Stimulated activated CD4-positive, alpha-beta T cell treated with anti-CD3 and anti-CD28 coated beads, Interleukin-2, amount 100 ng/mL, for 24 hours (primary cell): ENCODE measurements at regions not wholly inside any gene's neighbourhood (a gene's known extent, or its start where the extent isn't known, plus 50 kb on each side); places are given as distances from the start of the nearest gene placed in this dataset.
"Not testable (repeated sequence)": the region's sequence is repeated elsewhere in the genome, so short reads cannot be mapped to it uniquely, and the experiment has no call there.

Experiments
- DNase-seq, 2 donors: peaks; one replicate each; pipeline ENCODE4 v3.0.0-alpha.2; 2020

GRCh38 chr2:215830304-215830703, 183.0 kb downstream of the MREG start:
- DNase-seq = no peak

DNA sequence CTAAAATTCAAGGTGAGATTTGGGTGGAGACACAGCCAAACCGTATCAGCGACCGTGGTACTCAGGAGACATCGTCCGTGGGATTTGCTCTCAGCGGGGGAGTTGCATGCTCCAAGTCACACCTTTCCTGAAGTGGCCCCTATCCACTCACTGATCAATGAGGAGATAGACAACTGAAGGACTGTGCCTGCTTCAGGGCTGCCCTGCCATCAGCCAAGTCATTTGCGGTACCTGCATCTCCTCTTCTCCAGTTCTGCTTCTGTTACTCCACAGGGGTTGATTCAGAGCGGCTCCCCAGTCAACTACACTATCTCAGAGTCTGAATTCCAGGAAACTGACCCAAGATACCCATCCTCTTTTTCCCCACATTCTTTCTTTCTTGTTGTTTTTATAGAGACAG, 184.1 kb downstream of the MREG start:
- DNase-seq = no peak

DNA sequence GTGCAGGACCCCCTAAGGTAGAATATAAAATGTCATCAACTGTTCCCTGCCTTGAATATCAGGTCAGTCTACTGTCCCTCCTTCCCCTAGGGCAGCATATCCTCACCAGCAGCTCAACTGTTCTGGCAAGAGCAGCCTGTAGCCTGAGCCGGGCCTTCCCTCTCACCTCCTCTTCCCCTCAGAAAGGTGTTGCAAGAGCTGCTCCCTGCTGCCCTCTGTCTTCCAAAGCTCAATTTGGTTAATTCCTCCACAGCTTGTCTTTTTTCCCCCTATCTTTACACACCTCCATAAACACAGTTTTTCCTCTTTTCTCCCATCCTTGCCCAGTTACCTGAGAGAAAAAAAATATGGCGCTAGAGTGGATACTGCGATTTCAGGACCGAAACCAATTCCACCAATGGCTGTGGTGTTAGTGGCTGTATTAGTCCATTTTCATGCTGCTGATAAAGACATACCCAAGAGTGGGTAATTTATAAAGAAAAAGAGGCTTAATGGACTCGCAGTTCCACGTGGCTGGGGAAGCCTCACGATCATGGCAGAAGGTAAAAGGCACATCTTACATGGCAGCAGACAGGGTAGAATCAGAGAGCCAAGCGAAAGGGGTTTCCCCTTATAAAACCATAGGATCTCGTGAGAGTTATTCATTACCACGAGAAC, 184.7 kb downstream of the MREG start:
- DNase-seq = peak; percentile 29 to 45

DNA sequence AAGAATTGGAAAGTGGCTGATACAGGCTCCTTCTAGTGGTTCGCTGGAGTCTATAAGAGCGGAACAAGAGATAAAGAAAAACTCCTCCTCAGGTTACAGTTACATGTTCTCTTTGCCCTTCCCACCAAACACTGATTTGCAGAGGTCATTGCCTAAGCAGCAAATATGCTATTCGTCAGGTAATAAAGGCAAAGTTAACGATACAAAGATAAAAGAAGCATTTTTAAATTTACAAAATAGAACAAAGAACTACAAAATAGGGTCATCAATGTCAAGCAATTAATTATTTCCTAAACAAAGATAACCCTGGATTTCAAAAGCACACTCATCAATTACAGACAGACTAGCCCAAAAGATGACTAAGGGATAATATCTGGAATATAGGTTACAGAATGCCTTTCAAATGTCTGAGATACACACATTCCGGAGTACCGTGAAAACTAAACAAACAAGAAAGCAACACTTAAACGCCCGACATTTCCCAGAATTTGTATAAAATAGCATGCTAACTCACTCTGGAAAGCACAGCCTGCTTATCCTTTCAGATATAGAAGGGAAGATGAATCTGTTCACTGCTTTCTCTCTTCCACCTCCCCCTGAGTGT, 186.4 kb downstream of the MREG start:
- no peak for DNase-seq

GRCh38 chr2:215826376-215826775, 187.0 kb downstream of the MREG start:
- DNase-seq = no peak

GRCh38 chr2:215825707-215826106, 187.6 kb downstream of the MREG start:
- DNase-seq = no peak

- not testable (repeated sequence) for DNase-seq
Measured at GRCh38 chr2:215821298-215821697, 192.1 kb downstream of the MREG start.

DNA sequence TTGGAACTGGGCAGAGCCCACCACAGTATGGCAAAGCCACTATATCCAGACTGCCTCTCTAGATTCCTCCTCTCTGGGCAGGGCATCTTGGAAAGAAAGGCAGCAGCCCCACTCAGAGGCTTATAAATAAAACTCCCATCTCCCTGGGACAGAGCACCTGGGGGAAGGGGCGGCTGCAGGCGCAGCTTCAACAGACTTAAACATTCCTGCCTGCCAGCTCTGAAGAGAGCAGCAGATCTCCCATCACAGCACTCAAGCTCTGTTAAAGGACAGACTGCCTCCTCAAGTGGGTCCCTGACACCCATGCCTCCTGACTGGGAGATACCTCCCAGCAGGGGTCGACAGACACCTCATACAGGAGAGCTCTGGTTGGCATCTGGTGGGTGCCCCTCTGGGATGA, 193.6 kb downstream of the MREG start:
- DNase-seq = not testable (repeated sequence)

DNA sequence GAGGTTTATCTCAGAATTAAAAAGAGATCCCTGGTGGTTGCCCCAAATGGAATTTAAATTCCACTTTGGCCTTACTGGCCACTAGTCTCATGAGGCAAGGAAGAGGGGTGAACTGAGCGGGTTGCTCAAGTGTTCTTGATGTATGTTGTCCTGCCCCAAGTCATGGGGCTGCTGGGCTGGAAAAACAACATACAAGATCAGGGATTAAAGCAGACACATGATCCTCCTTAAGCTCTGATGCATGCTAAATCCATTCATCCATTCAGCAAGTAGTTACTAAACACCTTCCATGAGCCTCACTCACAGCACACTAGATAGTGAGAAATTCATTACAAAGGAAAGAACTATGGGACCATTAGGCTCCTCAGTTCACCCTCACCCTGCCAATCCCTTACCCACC, 196.3 kb downstream of the MREG start:
- DNase-seq = no peak

DNA sequence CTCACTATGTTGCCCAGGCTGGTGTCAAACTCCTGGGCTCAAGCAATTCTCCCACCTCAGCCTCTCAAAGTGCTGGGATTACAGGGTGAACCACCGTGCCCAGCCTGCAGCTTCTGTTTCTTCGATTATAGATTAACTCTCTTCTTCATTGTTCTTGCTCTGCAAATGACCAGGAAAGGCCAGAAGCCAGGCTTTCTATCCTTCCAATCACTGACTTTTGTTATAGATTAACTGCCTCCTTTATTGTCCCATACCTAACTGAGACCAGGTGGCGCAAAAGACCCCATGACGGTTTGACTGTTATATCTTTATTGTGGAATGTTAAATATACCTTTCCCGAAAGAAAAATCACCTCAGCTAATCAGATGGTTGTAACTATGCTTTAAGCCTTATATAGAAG, 196.9 kb downstream of the MREG start:
- no peak for DNase-seq

DNA sequence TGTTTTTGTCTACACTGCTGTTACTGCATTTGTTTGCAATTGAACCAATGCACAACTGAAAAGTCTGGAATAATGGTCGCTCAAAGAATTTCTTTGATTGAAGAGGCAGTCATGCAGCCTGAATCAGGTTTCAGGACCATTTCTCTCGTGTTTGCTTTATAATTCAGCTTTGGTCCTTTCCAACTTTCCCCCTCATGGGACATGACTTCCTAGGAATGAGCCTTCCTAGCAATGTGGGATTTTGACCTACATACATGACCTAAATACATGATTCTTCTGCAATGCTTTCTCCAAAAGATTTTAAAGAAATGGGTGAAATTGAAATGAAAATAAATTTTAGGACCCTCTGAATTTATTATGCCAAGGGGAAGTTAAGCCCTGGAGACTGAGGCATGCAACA, 197.4 kb downstream of the MREG start:
- DNase-seq = no peak

DNA sequence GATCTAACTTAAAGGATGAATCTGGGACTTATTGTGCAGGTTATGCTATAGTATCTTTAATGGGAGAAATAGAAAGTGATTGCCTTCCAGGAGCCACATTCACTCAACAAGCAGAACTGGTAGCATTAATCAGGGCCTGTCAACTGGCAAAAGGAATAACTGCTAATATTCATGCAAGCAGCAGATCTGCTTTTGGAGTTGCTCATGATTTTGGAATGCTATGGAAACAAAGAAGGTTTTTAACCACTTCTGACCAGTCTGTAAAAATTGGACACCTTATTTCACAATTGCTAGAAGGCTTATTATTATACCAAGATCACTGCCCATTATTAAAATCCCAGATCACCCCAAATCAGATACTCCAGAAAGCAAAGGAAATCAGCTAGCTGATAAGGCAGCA, 200.4 kb downstream of the MREG start:
- no peak for DNase-seq

DNA sequence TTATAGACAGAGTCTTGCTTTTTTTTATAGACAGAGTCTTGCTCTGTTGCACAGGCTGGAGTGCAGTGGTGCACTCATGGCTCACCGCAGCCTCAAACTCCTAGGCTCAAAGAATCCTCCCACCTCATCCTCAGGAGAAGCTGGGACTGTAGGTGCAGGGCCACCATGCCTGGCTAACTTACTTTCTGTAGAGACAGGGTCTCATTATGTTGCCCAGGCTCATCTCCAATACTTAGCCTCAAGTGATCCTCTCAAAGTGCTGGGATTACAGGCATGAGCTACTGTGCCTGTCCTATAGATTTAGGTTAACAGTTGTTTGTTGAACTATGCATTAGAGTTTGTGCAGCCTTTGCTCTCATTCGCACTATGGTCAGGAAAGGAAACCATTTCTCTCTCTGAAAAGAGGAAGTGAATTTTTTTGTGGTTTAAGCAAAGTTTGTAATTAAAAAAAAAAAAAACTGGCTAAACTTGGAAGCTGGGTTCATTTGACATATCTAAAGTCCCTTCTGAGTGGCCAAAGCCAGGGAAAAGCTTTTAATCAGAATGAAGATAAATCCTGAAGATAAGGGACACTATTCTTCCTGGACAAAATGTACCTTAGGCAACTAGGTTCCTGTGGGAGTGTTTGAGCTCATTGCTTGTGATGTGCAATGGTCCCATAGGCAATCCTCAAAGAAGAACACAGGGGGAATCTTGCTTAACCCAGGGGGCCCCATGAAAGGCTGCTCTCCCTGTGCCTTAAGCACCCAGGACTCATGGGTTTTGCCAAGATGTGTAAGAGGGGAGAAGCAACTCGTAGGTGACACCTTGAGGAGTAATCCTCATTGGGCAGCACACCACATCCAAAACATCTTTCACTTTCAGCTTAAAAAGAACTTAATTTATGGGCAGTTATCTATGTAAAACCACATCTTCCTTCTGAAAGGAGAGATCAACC, 201.7 kb downstream of the MREG start:
- DNase-seq = no peak

- no peak for DNase-seq
Measured at GRCh38 chr2:215811003-215811402, 202.3 kb downstream of the MREG start.

- no peak for DNase-seq
Measured at GRCh38 chr2:215808996-215809395, 204.4 kb downstream of the MREG start.

GRCh38 chr2:215808194-215808593, 205.2 kb downstream of the MREG start:
- no peak for DNase-seq

DNA sequence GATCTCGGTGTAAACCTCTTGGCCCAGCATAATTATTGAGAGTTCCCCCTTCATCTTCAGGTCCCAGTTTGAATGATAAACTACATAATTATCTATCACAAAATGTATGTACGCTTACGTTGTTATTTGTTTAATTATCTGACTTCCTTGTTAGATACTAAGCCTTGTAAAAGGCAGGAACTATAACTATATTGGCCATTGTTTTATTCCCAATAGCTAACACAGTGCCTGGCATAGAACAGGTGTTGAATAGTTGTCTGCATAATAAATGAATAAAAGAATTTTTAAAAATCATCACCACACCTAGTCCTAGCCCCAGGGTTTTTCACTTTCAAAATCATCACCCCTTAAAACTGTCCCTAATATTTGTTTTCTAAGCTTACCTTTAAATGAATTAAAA, 207.9 kb downstream of the MREG start:
- no peak for DNase-seq

DNA sequence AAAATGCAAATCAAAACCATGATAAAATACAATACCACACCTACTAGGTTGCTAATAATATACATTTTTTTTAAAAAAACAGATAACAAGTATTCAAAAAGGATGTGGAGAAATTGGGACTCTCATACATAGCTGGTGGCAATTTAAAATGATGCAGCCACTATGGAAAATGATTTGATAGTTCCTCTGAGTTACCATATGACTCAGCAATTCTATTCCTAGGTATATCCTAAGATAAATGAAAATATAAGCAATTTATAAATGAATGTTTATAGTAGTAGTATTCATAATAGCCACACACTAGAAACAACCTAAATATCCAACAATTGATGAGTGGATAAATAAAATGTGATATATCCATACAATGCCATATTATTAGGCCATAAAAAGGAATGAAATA, 210.2 kb downstream of the MREG start:
- DNase-seq = no peak

DNA sequence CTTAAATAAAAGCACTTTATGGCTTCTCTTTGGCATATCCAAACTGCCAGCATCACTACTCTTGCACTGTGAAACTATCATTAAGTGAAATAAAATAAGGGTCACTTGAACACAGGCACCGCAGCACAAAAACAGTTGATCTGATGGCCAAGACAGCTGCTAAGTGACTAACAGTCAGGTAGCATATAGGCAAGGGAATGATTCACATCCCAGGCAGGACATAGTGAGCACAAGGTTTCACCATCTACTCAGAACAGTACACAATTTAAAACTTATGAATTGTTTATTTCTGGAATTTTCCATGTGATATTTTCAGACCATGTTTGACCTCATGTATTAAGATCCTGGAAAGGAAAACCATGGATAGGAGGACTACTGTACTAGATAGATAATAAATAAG, 214.2 kb downstream of the MREG start:
- DNase-seq = no peak

- DNase-seq = no peak
Measured at GRCh38 chr2:215797676-215798075, 215.7 kb downstream of the MREG start.

GRCh38 chr2:215796140-215796855, 217.1 kb downstream of the MREG start:
- no peak for DNase-seq

DNA sequence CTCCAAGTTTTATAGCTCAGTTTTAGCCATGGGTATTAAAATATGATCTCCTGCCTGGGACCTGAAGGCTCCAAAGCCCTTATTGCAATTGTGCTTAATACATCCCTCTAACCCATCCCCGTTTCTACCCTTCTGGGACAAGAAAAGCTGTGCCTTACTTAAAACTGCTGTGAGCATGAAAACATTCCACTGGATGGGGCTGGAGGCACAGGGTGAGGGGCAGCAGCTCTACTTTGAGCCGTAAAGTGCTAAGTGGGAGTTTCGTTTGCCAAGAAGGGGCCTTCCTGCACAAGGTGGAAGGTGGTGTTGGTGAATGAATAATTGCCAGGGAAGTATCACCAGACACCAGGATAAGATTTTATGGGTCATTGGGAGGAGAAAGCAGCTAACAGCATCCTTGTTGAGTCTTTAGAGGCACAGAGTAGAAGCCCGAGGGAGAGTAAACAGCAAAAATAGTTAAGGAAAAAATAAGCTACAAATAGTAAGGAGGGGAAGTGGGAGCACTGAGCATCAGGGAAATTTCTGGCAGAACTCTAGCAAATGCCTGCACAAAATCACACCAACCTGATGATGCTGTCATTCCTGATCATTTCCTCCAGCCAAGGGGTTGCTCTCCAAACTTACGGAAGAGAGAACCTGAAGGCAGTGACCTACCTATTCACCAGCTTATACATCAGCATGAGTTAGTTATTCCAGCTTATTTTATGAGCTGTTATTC, 218.4 kb downstream of the MREG start:
- DNase-seq = no peak
